ENCODE measurements at regions not wholly inside any gene's neighbourhood (a gene's known extent, or its start where the extent isn't known, plus 50 kb on each side); places are given as distances from the start of the nearest gene placed in this dataset.
"Not testable (repeated sequence)": the region's sequence is repeated elsewhere in the genome, so short reads cannot be mapped to it uniquely, and the experiment has no call there.

DNA sequence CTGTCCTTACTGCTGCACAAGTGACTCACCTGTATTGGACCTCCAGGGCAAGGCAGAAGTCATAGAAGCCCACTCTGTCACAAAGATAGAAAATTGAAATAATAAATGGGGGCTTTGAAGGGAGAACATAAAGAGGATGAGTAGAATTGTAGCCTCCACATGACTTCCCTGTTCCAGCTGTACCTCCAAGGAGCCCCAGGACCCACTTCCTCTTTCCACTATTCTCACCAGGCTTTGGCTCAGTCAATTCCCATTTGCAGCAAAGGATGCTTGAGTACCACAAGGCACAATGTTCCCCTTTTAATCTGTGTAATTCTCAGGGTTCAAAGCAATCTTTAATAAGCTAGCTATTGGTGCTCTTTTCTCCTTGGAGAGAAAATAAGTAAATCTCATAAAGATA lies 512.1 kb downstream of the TOX3 start:
- DNase-seq, result no peak

DNA sequence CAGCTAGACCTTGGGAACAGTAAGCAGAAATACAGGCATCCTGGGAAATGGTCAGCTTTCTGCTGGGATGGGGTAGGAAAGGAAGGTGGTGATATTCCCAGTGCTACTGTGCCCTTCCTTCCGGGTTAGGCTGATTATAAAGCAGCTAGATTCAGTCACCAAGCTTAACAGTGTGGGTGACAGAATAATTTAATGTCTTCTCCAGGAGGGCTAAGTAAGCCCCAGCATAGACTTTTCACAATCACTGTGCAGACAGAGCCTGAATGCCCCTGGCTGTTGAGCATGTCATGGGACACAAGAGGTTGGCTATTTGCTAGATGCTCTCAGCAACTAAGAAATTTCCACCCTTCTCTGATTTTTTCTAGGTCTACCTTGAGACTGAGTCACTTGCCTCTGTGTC lies 513.0 kb downstream of the TOX3 start:
- DNase-seq, result no peak

- DNase-seq, result no peak
These were observed 524.0 kb downstream of the TOX3 start for GRCh38 chr16:52022980-52023379.

GRCh38 chr16:52022177-52022576 lies 524.8 kb downstream of the TOX3 start:
- no peak for DNase-seq

GRCh38 chr16:52016387-52016786 lies 530.6 kb downstream of the TOX3 start:
- DNase-seq, result no peak

GRCh38 chr16:52005551-52005950 lies 541.4 kb downstream of the TOX3 start:
- no peak for DNase-seq

DNA sequence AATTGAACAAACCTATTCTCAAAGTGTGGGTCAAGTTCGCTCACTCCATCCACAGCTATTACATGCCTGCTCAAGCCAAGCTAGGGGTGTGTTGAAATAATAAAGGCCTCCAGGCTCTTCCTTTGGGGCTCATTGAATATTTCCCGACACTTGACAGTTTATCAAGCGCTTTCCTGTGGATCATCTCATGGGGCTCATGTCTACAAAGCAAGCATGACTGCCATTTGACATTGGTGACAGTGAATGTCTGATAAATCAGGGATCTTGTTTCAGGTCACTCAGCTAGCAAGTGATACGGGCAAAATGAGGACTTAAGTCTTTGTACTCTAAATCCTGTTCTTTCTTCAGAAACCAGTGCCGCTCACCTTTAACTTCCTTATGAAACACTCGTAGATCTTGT lies 542.6 kb downstream of the TOX3 start:
- no peak for DNase-seq

DNA sequence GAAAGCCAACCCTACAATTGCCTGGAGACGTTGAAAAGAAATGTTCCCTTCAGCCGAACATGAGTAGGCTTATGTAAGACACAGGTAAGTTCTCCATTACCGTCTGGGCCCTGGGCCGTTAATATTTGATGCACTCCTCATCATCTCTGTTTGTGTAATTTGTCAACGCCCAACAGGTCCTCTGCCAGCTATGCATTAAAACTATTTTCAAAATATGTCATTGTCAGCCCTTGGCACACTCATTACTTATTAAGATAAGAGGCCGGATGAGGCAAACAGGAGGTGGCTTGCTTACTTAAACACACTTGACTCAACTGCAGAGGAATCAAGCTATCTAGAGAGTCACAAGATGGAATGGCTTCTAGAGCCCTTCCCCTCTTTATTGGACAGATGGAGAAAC lies 544.9 kb downstream of the TOX3 start:
- no peak for DNase-seq

DNA sequence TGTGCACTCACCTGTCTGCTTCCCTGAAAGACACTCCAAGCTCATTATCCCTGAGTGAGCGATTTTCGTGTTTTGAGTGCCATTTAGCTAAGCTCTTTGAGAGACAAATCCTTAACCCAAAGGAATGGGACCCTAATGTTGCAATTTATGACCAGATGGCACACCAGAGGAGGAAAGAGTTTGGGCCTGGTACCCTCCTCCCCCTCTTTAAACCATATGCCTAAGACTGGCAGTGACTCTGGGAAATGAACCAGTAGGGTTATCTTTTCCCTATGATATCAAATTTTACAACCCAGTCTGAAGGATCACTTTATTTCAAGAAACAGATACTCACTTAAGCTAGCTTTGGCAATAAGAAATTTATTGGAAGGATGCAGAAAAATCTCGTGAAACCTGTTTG lies 550.4 kb downstream of the TOX3 start:
- no peak for DNase-seq

GRCh38 chr16:51994597-51994996 lies 552.3 kb downstream of the TOX3 start:
- peak; percentile 60 for DNase-seq

DNA sequence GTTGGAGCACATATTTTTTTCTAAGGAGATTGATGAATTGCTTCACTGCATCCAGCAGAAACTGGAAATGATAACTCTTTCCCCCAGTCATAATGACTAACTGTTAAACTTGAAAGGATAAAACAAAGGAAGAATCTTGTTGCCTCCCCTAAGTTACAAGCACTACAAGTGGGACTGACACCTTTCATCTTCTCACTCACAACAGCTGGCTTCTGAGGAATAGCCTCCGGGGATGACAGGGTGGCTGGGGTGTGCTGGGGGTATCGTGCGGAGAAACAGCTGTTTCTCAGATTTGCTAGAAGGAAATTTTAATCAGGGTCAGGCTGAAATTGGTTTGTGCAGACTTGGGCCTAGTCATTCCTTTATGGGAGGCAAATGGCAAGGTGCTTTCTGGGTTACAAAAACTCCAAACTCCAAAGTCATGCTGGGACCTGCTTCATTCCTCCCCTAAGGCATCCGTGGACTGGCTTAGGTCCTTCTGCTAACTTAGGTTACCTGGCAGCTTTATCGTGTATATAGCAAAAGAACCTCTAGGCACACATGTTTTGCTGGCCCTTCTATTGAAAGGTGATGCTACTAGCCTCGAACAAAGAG lies 557.2 kb downstream of the TOX3 start:
- no peak for DNase-seq

- no peak for DNase-seq
These were observed 558.0 kb downstream of the TOX3 start for GRCh38 chr16:51988977-51989376.

- DNase-seq, result no peak
These were observed 559.4 kb downstream of the TOX3 start for GRCh38 chr16:51987519-51987918.

- no peak for DNase-seq
These were observed 560.2 kb downstream of the TOX3 start for GRCh38 chr16:51986717-51987116.

DNA sequence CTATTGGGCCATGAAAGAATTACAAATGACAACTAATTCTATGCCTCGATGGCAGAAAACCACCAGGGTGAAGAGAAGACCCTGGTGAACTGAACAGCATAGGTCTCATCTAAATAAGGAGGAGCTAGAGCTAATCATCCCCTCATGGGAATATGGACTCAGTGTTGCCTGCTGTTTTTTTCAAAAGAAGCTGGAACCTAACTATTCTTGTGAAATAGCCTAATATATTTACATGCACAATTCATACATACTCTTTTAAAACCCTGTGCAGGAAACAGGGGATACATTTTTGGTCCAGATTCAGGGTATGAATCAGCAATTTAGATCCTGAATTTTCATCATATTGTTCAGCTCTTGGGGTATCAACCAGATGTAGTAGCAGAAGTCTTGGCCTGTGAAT lies 560.6 kb downstream of the TOX3 start:
- DNase-seq, result no peak

DNA sequence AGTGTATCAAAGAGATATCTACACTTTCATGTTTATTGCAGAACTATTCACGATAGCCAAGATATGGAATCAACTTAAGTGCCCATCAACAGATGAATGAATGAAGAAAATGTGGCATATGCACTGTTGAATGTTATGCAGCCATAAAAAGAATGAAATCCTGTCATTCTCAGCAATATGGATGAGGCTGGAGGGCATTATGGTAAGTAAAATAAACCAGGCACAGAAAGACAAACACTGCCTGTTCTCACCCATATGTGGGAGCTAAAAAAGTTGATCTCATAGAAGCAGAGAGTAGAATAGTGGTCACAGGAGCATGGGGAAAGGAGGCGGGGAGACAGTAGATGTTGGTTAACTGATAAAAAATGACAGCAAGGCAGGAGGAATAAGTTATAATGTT lies 561.8 kb downstream of the TOX3 start:
- DNase-seq, result no peak

DNA sequence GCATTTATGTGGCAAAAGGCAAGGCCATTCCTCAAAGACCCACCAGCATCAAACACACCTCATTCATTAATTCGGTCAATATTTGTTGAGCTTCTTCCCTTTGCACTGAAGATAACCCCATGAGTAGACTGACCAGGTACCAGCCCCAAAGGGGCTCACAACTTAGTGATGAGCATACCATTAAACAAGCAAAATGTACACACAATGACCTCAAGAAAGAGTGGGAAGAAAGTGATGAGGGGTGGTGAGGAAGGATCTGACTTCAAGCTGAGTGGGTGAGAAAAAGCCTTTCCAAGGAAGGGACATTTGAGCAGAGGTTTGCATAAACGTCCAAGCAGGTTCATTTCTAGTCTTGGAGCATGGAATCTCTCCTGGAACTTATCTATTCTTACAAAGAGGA lies 562.5 kb downstream of the TOX3 start:
- DNase-seq, result no peak

DNA sequence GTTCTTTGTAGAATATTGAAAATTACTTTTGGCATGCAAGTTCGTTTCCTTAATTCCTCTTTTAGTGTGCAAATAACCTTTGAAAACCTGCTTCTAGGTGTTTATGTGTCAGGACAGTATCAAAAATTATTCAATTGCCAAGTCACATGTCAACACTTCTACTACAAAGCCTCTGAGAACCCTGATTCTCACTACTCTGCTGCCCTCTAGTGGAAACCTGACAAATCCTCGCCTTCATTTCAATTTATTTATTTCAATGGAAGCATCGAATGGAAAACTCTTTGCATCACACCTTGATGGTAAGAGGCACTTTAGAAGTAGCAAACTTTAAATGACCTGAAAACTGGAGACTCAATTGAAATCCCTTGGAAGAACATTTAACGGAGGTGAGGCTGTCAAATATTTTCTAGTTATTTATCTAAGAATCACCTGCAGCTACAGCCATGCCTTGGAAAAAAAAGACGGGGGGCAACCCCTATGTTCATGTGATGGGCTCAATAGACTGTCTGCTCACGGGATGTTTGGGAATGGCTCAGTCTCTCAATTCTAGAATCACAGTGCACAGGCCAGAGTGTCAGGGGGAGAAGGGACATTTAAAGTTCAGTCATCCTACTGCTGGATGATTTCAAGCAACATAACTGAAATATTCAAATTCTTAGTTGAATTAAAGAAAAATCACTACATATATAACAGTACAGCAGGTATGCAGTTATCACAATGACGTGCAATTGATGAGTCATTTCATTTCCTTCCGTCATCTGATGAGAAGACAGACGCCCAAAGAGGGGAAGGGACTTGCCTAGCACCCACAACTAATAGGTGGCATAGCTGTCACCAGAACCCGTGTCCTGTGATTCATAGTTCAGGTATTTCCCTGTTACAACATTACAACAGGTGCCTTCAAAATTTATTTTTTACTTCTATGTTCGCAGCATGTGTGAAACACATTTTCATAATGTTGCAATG lies 563.9 kb downstream of the TOX3 start:
- DNase-seq, result peak; percentile 91

DNA sequence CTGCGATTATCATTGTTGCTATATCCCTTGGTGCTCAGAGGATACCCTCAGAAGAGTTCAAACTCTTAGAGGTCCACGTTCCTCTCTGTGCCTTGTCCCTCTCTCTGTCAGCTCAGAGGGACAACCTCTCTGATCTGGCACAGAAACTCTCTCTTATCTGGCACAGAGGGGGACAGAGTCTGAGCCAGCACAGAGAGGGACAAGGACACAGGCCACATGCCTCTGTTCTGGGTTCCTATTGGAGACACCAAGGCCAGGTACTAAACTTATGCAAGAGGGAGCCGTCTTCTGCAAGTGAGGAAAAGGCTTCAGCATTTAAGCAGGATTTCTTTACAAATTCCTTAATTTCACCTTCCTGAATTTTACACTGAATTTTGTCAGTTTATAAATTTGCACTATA lies 565.2 kb downstream of the TOX3 start:
- DNase-seq, result no peak

DNA sequence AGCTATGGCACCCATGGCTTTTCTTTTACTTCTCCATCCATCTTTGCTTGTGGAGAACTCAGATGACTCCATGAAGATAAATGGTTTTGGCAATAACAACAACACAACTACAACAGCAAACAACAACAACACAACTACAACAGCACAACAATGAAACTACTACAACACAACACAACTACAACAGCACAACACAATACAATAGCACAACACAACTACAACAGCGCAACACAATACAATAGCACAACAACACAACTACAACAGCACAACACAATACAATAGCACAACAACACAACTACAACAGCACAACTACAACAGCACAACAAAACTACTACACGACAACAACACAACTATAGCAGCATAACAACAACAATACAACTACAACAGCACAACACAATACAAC lies 569.4 kb downstream of the TOX3 start:
- not testable (repeated sequence) for DNase-seq

GRCh38 chr16:51971184-51971583 lies 575.8 kb downstream of the TOX3 start:
- peak; percentile 57 for DNase-seq

- no peak for DNase-seq
These were observed 578.2 kb downstream of the TOX3 start for GRCh38 chr16:51968749-51969148.

DNA sequence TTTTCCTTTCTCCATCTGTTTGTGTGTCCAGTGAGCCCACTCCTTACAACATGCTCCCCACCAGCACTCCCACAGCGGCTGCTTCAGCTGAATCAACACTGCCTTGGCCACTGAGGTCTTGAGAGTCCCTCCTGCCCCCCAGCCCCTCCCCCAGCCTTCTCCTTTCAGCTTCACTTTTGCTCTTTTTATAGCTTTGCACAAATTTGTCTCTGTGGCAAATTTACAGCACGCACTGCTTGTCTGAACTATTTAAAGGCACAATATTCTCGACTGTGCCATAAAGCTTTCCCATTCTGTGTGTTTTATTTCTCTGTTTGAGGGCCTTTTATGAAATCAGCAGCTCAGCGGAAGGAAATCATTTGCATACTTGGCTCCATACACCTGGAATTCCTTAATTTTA lies 579.3 kb downstream of the TOX3 start:
- DNase-seq, result no peak

- no peak for DNase-seq
These were observed 586.0 kb downstream of the TOX3 start for GRCh38 chr16:51960931-51961330.

Measured in eye (tissue), 1 donor.